GM18517 (cell line): ENCODE measurements at regions not wholly inside any gene's neighbourhood (a gene's known extent, or its start where the extent isn't known, plus 50 kb on each side); places are given as distances from the start of the nearest gene placed in this dataset.

ENCODE experiments used
- ATAC-seq: cut with Tn5 transposase; IDR thresholded peaks from one replicate; pipeline ENCODE4 v1.9.1; 2021; ENCODE audit warnings: mild to moderate bottlenecking, moderate library complexity; ENCODE audit not compliant: unreplicated experiment

- no peak for ATAC-seq
These were observed 54.2 kb downstream of the TMEM100 start for GRCh38 chr17:55668312-55668920.

- no peak for ATAC-seq
These were observed 55.9 kb downstream of the TMEM100 start for GRCh38 chr17:55666806-55667205.

GRCh38 chr17:55664287-55664686, 58.4 kb downstream of the TMEM100 start:
- ATAC-seq: no peak

- ATAC-seq: no peak
These were observed 59.3 kb downstream of the TMEM100 start for GRCh38 chr17:55663400-55663799.

- no peak for ATAC-seq
These were observed 60.5 kb downstream of the TMEM100 start for GRCh38 chr17:55661963-55662834.

- no peak for ATAC-seq
These were observed 61.4 kb downstream of the TMEM100 start for GRCh38 chr17:55661256-55661758.

- ATAC-seq: no peak
These were observed 62.3 kb downstream of the TMEM100 start for GRCh38 chr17:55660178-55660886.

- no peak for ATAC-seq
These were observed 63.0 kb downstream of the TMEM100 start for GRCh38 chr17:55659661-55660060.

- no peak for ATAC-seq
These were observed 66.9 kb downstream of the TMEM100 start for GRCh38 chr17:55655777-55656176.

- no peak for ATAC-seq
These were observed 67.8 kb downstream of the TMEM100 start for GRCh38 chr17:55654821-55655220.

GRCh38 chr17:55654022-55654421, 68.6 kb downstream of the TMEM100 start:
- ATAC-seq: no peak

GRCh38 chr17:55652825-55653224, 69.8 kb downstream of the TMEM100 start:
- ATAC-seq: no peak

- no peak for ATAC-seq
These were observed 70.4 kb downstream of the TMEM100 start for GRCh38 chr17:55652114-55652823.

GRCh38 chr17:55649957-55650597, 72.6 kb downstream of the TMEM100 start:
- no peak for ATAC-seq

GRCh38 chr17:55648086-55648485, 74.6 kb downstream of the TMEM100 start:
- ATAC-seq: no peak

GRCh38 chr17:55645361-55645760, 77.3 kb downstream of the TMEM100 start:
- ATAC-seq: no peak

- no peak for ATAC-seq
These were observed 78.3 kb downstream of the TMEM100 start for GRCh38 chr17:55644346-55644745.

GRCh38 chr17:55642741-55643140, 79.9 kb downstream of the TMEM100 start:
- no peak for ATAC-seq

GRCh38 chr17:55641676-55642081, 81.0 kb downstream of the TMEM100 start:
- peak; percentile 56 for ATAC-seq

GRCh38 chr17:55639096-55639495, 83.6 kb downstream of the TMEM100 start:
- ATAC-seq: no peak
